ENCODE measurements at regions not wholly inside any gene's neighbourhood (a gene's known extent, or its start where the extent isn't known, plus 50 kb on each side); places are given as distances from the start of the nearest gene placed in this dataset.

DNA sequence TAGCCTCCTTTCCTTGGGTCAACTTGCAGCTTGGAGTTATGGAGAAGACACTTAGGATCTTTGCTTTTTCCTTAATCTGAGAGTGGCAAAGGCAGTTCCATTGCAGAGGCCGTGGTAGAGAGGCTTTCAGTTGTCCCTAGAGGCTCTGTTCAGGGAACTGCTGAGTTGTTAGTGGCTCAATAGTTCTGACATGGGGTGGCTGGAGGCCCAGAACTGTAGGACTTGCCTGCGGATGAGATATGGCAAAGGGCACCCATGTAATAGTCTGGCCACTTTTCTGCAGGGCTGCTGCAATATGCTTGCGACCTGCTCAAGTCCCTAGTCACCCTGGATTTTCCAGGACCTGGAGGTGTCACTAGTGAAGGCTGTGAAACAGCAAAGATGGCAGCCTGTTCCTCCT lies 99.9 kb downstream of the CLDN1 start:
- ATAC-seq = no peak
- no peak for TF ChIP-seq ZNF8 (CRISPR knock-in tag; IDR thresholded peaks at IDR 0.05)

DNA sequence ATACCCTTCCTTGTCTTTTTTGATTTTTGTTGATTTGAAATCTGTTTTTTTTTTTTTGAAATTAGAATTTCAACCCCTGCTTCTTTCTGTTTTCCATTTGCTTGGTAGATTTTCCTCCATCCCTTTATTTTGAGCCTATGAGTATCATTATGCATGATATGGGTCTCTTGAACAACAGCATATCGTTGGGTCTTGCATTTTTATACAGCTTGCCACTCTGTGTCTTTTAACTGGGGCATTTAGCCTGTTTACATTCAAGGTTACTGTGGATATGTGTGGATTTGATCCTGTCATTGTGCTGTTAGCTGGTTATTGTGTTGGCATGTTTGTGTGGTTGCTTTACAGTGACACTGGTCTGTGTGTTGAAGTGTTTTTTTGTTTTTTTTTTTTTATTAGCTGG lies 99.7 kb upstream of the P3H2 start:
- TF ChIP-seq TOX (CRISPR knock-in tag; IDR thresholded peaks at IDR 0.05; ENCODE audit: borderline replicate concordance) = no peak
- TF ChIP-seq, protein P1, sequence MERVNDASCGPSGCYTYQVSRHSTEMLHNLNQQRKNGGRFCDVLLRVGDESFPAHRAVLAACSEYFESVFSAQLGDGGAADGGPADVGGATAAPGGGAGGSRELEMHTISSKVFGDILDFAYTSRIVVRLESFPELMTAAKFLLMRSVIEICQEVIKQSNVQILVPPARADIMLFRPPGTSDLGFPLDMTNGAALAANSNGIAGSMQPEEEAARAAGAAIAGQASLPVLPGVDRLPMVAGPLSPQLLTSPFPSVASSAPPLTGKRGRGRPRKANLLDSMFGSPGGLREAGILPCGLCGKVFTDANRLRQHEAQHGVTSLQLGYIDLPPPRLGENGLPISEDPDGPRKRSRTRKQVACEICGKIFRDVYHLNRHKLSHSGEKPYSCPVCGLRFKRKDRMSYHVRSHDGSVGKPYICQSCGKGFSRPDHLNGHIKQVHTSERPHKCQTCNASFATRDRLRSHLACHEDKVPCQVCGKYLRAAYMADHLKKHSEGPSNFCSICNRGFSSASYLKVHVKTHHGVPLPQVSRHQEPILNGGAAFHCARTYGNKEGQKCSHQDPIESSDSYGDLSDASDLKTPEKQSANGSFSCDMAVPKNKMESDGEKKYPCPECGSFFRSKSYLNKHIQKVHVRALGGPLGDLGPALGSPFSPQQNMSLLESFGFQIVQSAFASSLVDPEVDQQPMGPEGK (CRISPR knock-in tag; IDR thresholded peaks at IDR 0.05; ENCODE audit: borderline replicate concordance) = no peak
- TF ChIP-seq ESRRG (CRISPR knock-in tag; IDR thresholded peaks at IDR 0.05) = no peak
- TF ChIP-seq, protein P2, sequence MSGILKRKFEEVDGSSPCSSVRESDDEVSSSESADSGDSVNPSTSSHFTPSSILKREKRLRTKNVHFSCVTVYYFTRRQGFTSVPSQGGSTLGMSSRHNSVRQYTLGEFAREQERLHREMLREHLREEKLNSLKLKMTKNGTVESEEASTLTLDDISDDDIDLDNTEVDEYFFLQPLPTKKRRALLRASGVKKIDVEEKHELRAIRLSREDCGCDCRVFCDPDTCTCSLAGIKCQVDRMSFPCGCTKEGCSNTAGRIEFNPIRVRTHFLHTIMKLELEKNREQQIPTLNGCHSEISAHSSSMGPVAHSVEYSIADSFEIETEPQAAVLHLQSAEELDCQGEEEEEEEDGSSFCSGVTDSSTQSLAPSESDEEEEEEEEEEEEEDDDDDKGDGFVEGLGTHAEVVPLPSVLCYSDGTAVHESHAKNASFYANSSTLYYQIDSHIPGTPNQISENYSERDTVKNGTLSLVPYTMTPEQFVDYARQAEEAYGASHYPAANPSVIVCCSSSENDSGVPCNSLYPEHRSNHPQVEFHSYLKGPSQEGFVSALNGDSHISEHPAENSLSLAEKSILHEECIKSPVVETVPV (CRISPR knock-in tag; IDR thresholded peaks at IDR 0.05) = no peak
- TF ChIP-seq, protein P3, sequence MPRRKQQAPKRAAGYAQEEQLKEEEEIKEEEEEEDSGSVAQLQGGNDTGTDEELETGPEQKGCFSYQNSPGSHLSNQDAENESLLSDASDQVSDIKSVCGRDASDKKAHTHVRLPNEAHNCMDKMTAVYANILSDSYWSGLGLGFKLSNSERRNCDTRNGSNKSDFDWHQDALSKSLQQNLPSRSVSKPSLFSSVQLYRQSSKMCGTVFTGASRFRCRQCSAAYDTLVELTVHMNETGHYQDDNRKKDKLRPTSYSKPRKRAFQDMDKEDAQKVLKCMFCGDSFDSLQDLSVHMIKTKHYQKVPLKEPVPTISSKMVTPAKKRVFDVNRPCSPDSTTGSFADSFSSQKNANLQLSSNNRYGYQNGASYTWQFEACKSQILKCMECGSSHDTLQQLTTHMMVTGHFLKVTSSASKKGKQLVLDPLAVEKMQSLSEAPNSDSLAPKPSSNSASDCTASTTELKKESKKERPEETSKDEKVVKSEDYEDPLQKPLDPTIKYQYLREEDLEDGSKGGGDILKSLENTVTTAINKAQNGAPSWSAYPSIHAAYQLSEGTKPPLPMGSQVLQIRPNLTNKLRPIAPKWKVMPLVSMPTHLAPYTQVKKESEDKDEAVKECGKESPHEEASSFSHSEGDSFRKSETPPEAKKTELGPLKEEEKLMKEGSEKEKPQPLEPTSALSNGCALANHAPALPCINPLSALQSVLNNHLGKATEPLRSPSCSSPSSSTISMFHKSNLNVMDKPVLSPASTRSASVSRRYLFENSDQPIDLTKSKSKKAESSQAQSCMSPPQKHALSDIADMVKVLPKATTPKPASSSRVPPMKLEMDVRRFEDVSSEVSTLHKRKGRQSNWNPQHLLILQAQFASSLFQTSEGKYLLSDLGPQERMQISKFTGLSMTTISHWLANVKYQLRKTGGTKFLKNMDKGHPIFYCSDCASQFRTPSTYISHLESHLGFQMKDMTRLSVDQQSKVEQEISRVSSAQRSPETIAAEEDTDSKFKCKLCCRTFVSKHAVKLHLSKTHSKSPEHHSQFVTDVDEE (CRISPR knock-in tag; IDR thresholded peaks at IDR 0.05) = no peak
- no peak for TF ChIP-seq BACH2 (CRISPR knock-in tag; IDR thresholded peaks at IDR 0.05; ENCODE audit: borderline replicate concordance)
- TF ChIP-seq, protein P4, sequence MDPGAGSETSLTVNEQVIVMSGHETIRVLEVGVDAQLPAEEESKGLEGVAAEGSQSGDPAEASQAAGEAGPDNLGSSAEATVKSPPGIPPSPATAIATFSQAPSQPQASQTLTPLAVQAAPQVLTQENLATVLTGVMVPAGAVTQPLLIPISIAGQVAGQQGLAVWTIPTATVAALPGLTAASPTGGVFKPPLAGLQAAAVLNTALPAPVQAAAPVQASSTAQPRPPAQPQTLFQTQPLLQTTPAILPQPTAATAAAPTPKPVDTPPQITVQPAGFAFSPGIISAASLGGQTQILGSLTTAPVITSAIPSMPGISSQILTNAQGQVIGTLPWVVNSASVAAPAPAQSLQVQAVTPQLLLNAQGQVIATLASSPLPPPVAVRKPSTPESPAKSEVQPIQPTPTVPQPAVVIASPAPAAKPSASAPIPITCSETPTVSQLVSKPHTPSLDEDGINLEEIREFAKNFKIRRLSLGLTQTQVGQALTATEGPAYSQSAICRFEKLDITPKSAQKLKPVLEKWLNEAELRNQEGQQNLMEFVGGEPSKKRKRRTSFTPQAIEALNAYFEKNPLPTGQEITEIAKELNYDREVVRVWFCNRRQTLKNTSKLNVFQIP (CRISPR knock-in tag; IDR thresholded peaks at IDR 0.05; ENCODE audit: borderline replicate concordance, low read depth) = no peak
- TF ChIP-seq OSR1 (CRISPR knock-in tag; IDR thresholded peaks at IDR 0.05) = no peak
- no peak for TF ChIP-seq ZNF565 (CRISPR knock-in tag; conservative IDR thresholded peaks at IDR 0.05; ENCODE audit: low read depth)
- TF ChIP-seq CSDC2 (CRISPR knock-in tag; IDR thresholded peaks at IDR 0.05) = no peak
- no peak for TF ChIP-seq SNAI2 (CRISPR knock-in tag; IDR thresholded peaks at IDR 0.05)
- TF ChIP-seq ZFP30 (CRISPR knock-in tag; IDR thresholded peaks at IDR 0.05) = no peak
- no peak for TF ChIP-seq GLIS3 (CRISPR knock-in tag; IDR thresholded peaks at IDR 0.05)
- no peak for TF ChIP-seq ARNTL (CRISPR knock-in tag; IDR thresholded peaks at IDR 0.05; ENCODE audit: borderline replicate concordance, low read depth)
- TF ChIP-seq ZFP3 (CRISPR knock-in tag; IDR thresholded peaks at IDR 0.05) = no peak
- no peak for TF ChIP-seq PPARA (CRISPR knock-in tag; IDR thresholded peaks at IDR 0.05; ENCODE audit: borderline replicate concordance)
- TF ChIP-seq ISL1 (CRISPR knock-in tag; IDR thresholded peaks at IDR 0.05) = no peak
- ATAC-seq = no peak

DNA sequence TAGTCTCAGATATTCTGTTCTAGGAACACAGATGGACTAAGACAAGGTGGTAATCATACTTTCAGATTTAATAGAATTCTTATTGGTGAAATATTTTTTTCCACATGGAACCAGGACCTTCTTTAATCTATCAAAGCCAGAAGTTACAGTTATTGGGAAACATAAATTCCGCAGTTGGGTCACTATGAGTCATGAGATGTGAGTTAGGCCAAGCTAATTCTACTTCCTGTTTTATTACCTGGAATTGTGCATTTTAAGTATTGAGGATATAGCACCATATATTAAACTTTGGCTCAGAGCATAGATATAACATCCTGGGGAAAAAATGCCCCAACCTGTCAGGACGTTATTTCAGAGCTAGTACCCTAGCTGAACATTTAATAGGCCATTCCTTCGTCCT lies 96.4 kb upstream of the P3H2 start:
- no peak for ATAC-seq
- TF ChIP-seq, protein P1 (CRISPR knock-in tag; IDR thresholded peaks at IDR 0.05; ENCODE audit: borderline replicate concordance) = no peak
- TF ChIP-seq ZNF565 (CRISPR knock-in tag; conservative IDR thresholded peaks at IDR 0.05; ENCODE audit: low read depth) = no peak
- TF ChIP-seq, protein P4 (CRISPR knock-in tag; IDR thresholded peaks at IDR 0.05; ENCODE audit: borderline replicate concordance, low read depth) = no peak
- no peak for TF ChIP-seq ZNF70 (CRISPR knock-in tag; IDR thresholded peaks at IDR 0.05)
- TF ChIP-seq ISL1 (CRISPR knock-in tag; IDR thresholded peaks at IDR 0.05) = no peak
- no peak for TF ChIP-seq ZC3H10 (CRISPR knock-in tag; IDR thresholded peaks at IDR 0.05)
- TF ChIP-seq TOX (CRISPR knock-in tag; IDR thresholded peaks at IDR 0.05; ENCODE audit: borderline replicate concordance) = no peak
- TF ChIP-seq CSDC2 (CRISPR knock-in tag; IDR thresholded peaks at IDR 0.05) = no peak
- TF ChIP-seq, protein P3 (CRISPR knock-in tag; IDR thresholded peaks at IDR 0.05) = no peak
- TF ChIP-seq GLIS3 (CRISPR knock-in tag; IDR thresholded peaks at IDR 0.05) = no peak
- no peak for TF ChIP-seq ZFP30 (CRISPR knock-in tag; IDR thresholded peaks at IDR 0.05)
- TF ChIP-seq PPARA (CRISPR knock-in tag; IDR thresholded peaks at IDR 0.05; ENCODE audit: borderline replicate concordance) = no peak

All from SK-N-SH treated with all-trans-retinoic acid at 6 μM for 48 hours (cell line).